Occipital lobe (tissue), 1 donor: ENCODE measurements at regions not wholly inside any gene's neighbourhood (a gene's known extent, or its start where the extent isn't known, plus 50 kb on each side); places are given as distances from the start of the nearest gene placed in this dataset.
"Not testable (repeated sequence)": the region's sequence is repeated elsewhere in the genome, so short reads cannot be mapped to it uniquely, and the experiment has no call there.

ENCODE experiments used
- DNase-seq: peaks from one replicate; lab custom pipeline; 2025; lab: John Stamatoyannopoulos, UW

DNA sequence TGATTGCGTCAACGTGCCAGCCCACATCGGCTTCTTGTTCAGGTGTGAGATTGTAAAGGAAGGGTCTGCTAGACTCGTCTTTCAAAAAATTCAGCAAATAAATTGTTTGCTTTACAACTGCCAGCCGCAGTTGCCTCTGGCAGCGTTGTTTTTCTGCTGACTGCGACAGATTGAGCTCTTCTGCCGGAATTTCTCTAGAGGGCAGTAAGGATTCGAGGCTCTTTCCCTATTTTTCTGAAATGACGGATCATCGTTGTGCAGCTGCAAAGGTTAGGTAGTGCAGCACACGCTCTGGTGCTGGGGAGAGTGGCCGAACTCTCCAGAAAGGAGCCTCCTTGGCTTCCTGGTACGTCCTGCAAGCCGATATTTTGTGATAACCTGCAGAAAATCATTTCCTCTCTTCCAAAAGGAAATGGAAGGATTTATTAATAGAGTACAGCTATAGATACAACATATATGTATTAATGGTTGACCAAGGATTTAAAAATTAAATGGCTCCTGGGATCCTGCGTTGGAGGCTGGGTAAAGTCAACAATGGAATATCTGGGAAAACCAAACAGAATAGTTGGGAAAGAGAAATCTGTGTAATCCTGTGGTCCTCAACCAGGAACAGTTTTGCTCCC is 121.9 kb upstream of the ZFP64 start:
- DNase-seq = no peak

- DNase-seq = no peak
Measured at GRCh38 chr20:52312132-52312729, 120.7 kb upstream of the ZFP64 start.

DNA sequence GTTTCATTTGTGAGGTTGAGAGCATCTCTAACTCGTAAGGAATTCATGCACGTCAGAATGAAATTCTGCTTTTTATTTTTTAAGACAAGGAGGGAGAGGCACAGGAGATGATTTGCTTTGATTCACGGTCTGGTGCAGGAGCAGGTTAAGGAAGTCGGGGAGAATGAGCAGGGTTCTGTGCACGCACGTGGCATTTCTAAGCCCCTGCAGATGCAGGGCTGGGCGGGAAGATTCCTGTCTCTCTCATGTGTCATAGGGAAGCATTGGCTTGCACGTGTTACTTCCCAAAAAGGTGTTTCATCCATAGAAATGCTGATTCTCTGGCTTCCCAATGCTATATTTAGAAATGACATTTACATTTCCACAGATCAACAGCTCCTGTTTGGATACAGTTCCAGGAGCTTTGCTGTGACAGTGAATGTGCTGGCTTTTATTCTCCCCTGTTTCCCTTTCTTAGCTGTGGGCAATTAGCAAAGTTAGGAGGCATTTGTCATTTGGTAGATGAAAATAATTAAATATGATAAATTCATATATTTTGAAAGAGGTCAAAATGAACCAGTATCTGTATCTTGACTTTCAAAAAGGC is 119.7 kb upstream of the ZFP64 start:
- DNase-seq = no peak

DNA sequence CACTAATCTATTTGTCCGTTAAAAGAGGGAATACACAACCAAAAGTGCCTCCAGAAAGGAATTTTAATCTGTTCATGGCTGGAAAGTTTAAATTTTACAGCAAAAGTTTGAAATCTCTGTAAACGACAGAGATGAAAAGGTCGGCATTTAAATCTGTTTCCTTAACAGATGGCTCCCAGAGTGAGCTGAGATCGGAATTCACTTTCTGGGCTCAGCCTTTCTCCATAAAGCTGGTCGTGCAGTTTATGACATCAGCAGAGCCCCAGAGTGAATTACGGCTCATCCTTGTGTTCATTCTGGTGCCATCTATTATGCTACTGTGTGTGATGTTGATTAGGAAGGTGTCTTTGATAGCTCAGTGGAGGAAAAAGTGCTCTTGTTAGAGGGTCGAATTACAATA is 117.6 kb upstream of the ZFP64 start:
- no peak for DNase-seq

DNA sequence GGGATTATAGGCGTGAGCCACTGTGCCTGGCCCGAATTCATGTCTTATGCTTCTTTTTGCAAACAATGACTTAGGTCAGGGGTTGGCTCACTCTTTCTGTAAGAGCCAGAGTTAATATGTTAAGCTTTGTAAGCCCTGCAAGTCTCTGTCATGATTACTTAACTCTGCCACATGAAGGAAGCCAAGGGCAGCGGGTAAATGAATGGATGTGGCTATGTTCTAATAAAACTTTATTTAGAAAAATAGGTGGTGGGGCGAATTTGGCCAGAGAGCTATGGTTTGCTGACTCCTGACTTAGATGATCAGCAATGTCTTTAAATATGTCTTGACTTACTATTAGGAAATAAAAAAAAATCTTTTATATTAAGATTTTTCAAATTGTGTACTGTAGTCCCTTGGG is 114.9 kb upstream of the ZFP64 start:
- no peak for DNase-seq

- no peak for DNase-seq
Measured at GRCh38 chr20:52305858-52306257, 114.3 kb upstream of the ZFP64 start.

DNA sequence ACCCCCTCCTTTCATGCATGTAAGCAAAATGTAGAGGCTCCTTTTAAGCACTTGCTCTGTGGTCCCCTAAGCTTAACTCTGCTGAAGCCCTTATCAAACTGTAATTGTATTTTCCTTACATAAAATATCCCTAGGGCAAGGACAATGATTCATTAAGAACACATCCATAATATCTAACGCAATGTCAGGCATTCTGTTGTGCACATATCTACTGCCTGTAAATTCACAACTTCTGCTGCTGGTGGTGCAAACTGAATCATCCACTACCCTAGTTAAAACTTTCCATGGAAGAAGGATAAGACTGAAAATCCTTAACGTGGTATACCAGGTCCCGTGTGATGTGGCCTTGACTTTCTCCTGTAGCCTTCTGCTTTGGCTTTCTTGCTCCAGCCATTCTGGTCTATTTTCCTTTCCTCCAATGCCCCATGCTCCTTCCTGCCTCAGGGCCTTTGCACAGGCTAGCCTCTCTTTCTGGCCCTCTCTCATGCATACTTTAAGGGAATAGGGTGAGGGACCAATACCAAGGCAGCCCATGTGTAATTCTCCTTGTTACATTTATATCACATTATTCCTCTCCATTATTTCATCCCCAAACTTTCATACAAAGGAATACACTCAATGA is 113.6 kb upstream of the ZFP64 start:
- no peak for DNase-seq

DNA sequence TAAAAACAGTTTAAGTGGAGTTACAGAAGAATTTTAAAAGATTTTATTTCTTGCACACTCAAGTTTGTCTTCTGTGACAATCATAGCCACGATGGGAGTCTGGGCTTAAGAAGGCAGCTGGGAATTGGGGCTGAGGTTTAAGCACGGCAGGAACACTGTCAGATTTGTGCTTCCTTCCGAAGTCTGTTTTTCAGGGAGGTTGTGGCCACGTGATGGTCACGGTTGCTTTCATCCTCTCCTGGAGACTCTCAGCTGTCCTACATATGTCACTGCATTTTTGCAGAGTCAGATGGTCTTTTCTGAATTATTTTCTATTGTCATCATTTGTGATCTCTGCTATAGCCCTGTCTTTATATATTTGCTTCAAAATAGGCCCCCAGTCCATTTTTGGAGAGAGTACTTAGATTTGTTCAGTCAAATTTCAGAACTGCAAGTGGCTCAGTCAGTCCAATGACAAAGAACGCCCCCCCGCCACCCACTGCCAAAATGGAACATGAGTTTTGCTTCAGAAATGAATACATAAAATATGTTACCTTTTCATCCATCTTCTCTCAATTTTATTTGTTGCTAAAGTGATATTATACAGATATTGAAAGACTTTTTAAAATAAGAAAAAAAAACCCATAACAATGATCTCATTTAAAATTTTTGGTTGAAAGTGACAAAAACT is 111.8 kb upstream of the ZFP64 start:
- no peak for DNase-seq

DNA sequence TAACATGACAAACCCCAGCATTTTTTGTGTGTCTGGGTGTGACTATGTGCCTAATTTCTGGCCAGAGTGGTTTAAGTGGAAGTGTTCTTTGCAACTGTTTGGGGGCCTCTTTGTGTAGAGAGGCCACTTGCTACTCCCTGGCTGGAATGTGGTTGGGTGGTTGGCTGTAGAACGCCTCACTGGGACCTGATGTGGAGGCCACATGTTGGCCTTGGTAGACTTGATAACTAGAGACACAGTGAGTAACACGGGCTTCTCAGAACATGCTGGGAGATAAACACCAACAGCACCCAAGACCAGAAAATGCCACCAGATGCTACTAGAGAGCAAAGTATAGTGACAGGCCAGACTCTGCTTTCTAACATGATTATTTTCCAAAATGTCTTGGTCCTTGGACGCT is 111.2 kb upstream of the ZFP64 start:
- no peak for DNase-seq

DNA sequence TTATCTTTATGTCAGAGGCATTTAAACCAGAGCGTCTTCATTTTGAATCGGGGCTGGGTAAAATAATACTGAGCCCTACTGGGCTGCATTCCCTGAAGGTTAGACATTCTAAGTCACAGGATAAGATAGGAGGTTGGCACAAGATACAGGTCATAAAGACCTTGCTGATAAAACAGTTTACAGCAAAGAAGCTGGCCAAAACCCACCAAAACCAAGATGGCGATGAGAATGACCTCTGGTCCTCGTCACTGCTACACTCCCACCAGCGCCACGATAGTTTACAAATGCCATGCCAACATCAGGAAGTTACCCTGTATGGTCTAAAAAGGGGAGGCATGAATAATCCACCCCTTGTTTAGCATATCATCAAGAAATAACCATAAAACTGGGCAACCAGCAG is 110.5 kb upstream of the ZFP64 start:
- DNase-seq = not testable (repeated sequence)

GRCh38 chr20:52295556-52295955 is 104.0 kb upstream of the ZFP64 start:
- no peak for DNase-seq

DNA sequence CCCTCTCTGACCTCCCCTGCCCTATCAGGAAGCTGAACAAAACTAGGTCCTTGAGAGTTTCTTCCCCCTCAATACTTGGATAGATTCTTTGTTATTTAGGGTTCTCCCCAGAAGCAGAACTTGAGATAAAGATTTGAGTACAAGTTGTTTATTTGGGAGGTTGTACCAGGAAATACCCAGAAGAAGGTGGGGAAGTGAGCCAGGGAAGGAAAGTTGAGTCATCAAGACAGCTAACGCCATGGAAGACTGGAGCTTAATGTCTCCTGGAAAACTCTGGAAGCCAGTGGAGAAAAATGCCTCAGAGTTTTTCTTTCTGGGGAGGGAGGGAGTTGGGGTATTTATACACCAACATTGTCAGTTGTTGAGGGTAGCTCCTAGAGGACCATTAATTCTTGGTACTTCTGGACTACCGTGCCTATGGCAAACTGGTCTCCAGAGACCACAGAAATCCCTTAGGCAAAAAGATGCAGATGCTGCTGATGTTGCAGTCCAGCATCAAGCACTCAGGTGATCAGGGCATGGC is 102.6 kb upstream of the ZFP64 start:
- DNase-seq = no peak

GRCh38 chr20:52291109-52291508 is 99.5 kb upstream of the ZFP64 start:
- DNase-seq = no peak

- no peak for DNase-seq
Measured at GRCh38 chr20:52290569-52290968, 99.0 kb upstream of the ZFP64 start.

- no peak for DNase-seq
Measured at GRCh38 chr20:52289956-52290565, 98.5 kb upstream of the ZFP64 start.

DNA sequence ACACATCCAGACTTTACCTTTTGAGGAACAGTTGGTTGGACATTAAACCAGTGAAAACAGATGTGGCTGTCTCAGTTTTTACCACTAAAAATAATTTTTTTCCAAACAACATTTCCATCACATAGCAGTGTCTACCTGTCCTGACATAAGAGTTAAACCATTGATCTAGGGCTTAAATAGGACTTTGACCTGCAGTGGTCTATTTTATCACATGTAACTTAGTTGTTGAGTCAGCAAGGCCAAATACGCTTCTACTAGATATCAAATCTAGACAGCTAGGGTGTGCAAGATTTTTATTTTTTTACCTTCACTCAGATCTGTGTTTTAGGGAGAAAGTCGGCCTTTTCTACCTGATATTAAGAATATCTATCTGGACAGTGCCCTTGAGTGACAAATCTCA is 88.8 kb upstream of the ZFP64 start:
- no peak for DNase-seq

GRCh38 chr20:52279706-52280105 is 88.1 kb upstream of the ZFP64 start:
- DNase-seq = no peak

- DNase-seq = no peak
Measured at GRCh38 chr20:52275181-52275691, 83.7 kb upstream of the ZFP64 start.

DNA sequence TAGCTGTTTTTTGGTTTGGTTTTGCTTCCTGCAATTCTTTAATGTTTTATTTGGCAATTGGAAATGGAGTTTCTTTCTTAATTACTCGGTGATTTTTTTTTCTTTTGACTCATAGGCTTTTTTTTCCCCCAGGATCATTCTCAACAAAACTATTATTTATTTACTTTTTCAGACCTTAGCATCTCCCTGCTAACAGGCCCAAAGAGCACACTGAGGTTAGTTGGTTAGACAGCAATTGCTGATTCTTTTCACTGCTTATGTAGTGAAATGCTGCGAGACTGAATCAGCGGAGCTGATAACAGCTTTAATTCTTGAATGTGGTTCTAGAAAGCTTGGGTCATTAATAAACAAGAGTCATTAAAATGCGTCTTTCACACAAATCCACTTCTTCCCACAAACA is 79.1 kb upstream of the ZFP64 start:
- DNase-seq = no peak

GRCh38 chr20:52270001-52270606 is 78.5 kb upstream of the ZFP64 start:
- no peak for DNase-seq

- DNase-seq = no peak
Measured at GRCh38 chr20:52269321-52269720, 77.7 kb upstream of the ZFP64 start.
